Panc1 (cell line): ENCODE measurements at regions not wholly inside any gene's neighbourhood (a gene's known extent, or its start where the extent isn't known, plus 50 kb on each side); places are given as distances from the start of the nearest gene placed in this dataset.

Experiments
- CTCF ChIP-seq: fragments of 450-650 bp; IDR thresholded peaks from 2 replicates; pipeline ENCODE4 v1.5.1; 2017; ENCODE audit warnings: mild to moderate bottlenecking
- REST ChIP-seq, 2 experiments: IDR thresholded peaks; 2 replicates each; pipeline ENCODE4 v1.6.1; 2011 to 2012; ENCODE audit warnings: low read depth in 2 of 2, control low read depth in 1 of 2, low read length in 1 of 2, mild to moderate bottlenecking in 1 of 2, moderate library complexity in 1 of 2; ENCODE audit not compliant: insufficient read depth in 1 of 2

GRCh38 chr2:129716781-129717559 is 262.5 kb upstream of the RAB6C start:
- TF ChIP-seq CTCF (no peak), REST (IDR thresholded peaks at IDR 0.05; ENCODE audit: insufficient read depth in 1 of 2, low read depth in 2 of 2, low read length in 1 of 2) (no peak)
